A204.1 (cell line): ENCODE measurements at regions not wholly inside any gene's neighbourhood (a gene's known extent, or its start where the extent isn't known, plus 50 kb on each side); places are given as distances from the start of the nearest gene placed in this dataset.

ENCODE experiments used
- FAIRE-seq: peaks from 2 replicates; lab custom pipeline; 2012; peaks lifted over from hg19 to GRCh38; lab: Jason Lieb, UNC

DNA sequence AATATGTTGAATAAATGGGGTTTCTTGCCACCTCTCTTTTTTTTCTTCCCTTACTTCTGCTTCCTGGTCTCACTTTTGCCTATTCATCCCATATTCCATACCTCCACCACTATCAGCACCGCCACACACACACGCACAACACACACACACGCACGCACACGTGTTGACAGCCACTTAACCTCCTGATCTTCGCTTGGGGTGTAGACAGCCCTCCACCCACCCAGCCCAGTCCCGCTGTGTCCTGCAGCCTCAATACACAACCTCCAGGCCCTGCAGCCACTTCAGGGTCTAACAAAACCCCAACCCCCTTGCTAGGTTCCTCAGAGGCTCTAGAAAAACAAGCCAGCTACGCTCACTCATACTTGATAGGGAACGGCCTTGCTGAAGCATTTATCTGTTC, 72.3 kb downstream of the LINC00237 start:
- FAIRE-seq: no peak

DNA sequence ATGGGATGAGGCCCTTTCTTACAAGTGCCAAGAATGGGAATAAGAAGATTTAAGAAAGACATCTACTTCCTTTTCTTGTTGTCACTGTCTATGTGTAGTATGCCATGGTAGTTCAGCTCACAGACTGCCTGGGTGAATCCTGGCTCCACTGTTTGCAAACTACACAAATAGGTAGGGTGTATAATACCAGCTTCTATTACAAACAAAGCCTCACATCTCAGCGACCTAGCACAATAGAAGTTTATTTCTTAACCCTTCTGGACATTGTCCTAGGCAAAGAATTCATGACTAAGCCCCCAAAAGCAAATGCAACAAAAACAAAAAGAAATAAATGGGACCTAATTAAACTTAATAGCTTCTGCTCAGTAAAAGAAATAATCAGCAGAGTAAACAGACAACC, 74.5 kb downstream of the LINC00237 start:
- FAIRE-seq: no peak

DNA sequence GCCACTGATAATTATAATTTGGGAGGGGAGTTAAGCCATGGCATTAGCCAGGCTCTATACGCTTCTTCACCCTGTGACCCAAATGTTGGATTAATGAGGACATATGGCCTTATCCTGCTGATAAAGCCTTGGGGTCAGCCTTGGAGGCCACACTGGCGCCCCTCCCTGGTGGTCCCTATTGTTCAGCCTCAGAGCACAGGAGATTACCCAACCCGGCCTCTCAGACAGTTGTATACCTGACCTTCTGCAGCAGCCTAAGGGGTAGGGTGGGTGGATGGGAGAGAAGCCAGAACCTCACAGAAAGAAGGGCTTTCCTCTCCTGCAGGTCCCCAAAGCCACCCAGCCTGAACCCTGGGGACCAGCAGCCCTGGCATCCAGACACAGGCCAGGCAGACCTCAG, 76.8 kb downstream of the LINC00237 start:
- FAIRE-seq: no peak

DNA sequence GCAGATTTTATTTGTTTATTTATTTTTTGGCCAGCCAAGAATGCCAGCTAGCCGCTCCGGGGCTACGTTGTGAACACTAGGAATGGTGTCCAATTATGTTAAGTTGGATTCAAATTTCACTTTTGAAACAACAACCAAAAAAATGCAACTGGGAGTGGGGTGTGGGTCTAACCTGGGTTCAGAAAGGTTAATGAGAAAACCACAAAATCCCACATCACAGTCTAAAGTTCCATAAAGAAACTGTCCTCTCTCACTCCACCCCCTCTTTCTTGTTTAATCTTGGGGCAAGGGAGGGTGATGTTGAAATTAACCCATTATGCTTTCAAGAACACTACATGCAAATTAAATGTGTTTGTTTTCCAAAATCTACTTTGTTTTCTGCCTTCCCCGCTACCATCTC, 77.2 kb downstream of the LINC00237 start:
- no peak for FAIRE-seq

DNA sequence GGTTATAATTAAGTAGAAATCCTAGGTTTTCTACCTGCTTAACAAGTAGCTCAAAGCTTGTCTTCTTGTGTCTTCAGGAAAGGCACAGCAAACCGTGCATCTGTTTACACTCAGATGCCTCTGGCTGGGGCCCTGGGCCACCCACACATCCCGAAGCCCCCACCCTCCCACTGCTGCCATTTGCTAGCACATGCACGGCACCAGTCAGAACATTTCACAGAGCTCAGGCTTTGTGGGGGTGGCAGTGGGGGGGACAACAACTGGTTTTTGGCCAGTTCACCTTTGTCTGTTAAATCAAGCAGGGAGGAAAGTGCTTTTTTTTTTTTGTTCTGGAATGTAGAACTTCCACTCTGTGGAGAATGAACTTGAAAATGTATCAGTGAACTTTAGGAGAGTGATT, 77.7 kb downstream of the LINC00237 start:
- FAIRE-seq: no peak

DNA sequence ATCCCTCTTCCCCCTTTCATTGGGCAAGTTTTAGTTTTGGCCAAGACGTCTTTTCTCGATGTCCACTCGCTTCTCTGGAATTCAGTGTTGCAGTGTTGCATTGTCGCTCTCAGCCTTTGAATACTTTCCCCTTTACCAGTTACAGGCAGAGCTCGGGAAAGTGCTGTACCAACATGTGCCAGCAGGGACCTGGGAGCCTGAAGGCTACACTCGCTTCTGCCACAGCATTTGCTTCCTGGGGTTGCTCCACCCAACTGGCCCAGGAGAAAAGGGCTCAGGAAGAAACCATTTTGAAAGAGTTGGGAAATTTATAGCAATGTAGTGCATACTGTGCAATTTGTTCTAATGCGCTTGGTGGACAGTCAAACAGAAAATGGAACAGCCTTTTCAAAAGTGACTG, 78.6 kb downstream of the LINC00237 start:
- no peak for FAIRE-seq

DNA sequence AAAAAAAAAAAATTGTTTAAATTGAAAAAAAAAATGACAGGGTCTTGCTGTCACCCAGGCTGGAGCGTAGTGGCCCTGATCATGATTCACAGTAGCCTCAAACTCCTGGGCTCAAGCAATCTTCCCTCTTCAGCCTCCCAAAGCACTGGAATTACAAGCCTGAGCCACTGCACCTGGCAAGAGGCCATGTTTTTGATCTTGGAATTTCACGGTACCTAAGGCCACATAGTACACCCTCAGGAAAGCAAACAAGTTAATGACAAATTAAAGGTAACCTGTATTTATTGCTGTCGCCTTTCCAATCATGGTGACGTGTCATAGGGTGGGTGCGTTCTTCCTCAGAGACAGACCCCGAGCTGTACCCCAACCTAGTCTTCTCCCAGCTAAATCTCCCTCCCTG, 79.2 kb downstream of the LINC00237 start:
- FAIRE-seq: no peak

DNA sequence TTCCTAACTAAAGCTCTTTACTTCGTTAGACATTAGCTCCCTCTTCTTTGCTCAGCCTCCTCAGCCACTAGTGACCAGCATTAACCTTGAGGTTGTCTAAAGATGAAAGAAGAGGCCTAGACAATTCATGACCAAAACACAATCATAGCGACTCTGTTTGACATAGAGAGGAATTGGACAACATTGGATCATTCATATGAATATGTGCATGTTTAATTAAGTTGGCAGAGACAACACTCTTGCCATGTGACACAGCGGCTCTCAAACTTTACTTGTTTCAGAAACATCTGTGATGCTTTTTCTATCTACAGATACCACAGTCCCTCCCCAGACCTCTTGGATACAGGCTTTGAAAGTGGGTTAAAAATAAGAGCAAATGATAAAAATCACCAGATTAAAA, 81.7 kb downstream of the LINC00237 start:
- no peak for FAIRE-seq

DNA sequence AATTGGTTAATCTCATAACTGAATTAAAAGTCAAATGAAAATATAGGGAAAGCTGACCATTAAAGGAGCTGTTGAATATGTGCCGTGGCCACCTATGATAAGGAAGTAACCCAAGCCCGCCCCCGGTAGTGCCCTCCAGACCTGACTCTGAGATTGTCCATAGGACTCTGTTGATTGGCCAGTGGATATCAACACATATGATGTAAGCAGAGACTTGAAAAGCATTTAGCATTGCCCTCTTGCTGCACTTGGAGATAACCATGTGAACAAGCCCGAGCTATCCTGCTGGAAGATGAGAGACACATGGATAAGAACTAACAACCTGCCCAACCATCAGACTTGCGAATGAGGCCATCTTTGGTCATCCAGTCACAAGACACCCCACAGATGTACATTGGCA, 83.2 kb downstream of the LINC00237 start:
- no peak for FAIRE-seq

DNA sequence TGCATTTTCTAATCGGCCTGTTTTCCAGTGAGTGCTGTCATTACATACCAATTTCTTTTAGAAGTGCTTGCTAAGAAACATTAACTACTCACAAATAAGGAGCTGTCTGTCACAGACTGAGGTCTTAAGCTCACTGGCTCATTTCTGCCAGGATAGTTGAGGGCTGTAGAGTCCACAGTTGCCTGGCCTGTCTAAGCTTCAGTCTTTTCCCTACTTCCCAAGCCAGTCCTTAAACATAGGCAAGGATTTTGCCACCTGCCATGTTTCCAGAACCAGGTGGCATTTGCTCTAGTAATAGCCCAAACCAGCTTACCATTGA, 84.7 kb downstream of the LINC00237 start:
- FAIRE-seq: no peak

DNA sequence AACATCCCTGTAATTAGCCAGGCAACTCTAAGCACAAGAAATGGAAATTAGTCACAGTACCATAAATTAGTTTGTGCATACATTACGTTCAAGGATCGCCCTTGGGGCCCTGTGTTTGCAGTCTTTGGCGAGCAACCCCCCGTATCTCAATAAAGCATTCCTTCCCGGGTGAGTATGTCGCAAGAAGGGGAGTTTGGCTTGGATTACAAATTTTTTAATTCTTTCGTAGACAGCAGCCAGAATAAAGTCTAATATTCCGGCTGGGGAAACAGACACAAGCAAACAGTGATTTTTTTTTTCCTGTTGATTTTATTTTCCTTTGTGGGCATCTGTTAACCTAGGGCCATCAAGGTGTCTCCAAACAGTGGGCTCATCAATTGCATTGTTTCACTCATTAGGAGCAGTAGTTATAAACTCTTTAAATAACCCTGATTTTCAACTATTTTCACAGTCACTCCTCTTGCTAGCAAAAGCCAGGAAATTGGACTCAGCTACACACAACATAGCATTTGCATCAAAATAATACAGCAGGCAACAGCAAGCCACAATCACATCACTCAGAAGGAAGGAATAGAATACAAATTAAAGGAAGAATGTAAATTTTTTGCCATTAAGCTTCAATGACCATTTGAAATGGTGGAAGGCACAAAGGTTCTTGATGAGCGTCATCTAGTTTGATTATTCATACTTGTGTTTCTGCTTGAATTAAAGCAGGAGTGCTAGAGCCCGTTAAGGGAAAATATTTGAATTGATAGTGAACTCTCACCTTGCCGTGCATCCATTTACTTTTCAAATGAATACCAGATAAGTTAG, 85.3 kb downstream of the LINC00237 start:
- no peak for FAIRE-seq

DNA sequence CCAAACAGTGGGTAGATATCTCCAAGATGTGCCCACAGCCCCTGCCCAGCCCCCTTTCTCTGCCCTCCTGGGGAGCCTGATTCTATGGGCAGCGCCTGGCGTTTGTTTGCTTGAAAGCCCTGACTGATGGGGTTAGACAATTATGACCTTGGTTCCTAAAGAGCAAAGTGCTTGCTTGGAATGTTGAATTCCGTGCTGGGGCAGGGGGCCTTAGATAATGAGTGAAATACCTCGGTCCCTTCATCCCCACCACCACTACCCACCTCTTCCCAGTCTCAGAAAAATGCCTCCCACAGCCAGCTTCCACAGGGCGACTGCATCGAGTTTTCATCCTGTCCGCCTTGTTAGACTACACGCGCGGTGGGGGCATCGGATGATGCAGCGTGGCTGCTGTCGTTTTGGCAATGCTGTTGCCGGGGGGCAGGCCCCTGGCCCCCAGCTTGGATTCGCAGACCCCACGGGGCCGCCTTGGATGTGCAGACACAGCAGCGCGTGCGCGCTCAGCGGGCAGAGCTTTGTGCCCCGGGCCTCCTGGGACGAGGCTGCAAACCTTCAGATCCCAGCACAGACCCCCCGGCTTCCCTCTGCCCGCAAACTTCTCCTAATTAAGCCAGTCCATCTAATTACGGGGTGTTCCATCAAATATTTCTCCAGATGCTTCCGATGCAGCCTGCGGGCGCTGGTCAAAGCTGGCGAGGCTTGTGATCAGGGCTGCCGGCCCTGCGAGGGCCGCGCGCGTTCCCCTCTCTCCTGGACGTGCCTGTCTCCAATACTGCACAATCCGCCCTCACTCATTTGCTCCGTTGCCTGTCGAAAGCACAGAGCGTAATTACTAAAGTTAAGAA, 86.1 kb downstream of the LINC00237 start:
- FAIRE-seq: no peak

DNA sequence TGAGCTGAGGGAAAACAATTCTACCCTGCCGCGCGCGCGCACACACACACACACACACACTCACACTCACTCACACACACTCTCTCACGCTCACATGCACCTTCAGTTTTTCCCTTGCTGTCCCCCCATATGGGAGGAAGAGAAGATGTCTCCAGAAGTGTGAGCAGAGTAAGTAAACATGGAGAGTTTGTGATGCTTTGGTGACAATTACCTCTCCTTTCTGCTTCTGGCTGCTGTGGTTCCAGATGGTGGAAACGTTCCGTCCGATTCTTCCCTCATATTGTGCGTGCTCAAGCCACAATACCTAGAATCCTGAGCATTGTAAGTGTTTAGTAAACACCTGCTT, 86.7 kb downstream of the LINC00237 start:
- FAIRE-seq: no peak

DNA sequence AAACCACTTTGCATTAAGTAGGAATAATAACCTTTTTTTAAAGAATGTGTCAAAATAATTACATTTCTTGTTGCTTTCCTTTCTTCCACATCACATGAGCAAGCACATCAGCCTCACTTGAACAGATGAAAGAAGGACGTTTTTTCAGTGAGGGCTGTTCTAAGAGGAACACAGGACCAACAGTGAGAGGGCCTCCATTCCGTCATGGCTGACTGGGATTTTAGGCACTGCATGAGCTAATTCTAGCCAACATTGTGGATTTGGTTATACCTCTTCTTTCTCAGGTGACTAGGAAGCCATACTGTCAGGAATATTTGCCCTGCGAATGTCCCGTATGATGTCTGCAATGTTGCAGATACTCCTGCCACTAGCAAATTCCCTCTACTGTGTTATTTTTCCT, 87.6 kb downstream of the LINC00237 start:
- no peak for FAIRE-seq

DNA sequence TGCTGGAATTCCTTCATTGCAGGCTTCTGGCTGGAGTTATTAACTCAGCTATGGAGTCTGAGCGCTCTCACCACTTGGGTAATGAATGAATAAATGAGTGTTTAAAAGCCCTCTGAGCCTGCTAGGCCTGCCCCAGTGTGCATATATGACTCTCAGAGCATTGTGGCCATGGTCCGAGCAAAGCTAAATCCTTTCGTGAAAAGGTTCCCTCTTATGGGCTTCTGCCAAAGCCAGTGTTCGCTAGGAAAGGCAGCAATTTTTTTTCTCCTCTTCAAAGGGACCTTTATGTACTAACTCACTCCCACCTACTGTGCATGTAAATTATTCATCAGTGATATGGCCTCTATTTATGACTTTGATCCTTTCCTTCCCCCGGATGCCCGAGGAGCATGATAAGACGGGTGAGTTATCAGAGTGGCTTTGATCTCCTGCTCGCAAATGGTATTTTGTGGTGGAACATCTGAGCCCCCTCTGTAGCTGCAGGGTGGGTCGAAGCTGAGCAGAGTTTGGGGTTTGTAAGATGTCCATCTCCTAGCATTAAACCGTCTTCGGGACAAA, 88.6 kb downstream of the LINC00237 start:
- FAIRE-seq: no peak

DNA sequence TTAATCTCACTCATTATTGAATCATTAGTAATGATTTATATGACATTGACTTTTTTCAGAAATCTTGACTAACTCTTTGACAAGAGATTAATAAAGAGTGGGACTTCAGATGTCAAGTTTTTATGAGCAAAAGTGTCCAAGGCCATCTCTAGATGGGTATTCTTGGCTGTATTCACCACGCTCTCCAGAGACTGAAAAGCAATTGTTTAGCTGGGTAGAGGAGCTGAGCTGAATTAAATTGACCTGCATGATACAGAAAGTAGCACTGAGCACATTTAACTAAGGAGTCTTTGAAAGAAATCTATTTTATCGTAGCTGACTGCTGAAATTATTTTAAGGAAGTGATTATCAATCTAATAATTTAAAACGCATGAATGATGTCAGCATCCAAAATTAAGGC, 89.4 kb downstream of the LINC00237 start:
- no peak for FAIRE-seq

DNA sequence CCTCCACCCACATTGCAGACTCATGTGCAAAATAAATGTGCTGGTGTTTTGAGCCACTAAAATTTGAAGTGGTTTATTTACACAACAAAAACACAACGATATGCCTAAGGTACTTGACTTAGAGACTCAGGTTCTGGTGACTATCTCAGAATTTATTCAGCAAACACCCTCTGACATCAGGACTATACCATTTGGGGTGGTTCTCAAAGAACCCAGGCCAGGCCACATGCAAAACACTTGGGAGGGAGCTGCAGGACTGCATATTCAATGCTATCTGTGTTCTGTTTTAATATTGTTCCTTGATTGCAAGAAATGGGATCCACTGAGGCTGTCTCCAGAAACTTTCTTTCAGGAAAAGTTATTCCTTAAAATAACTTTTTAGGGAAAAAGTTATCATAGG, 91.6 kb downstream of the LINC00237 start:
- no peak for FAIRE-seq

DNA sequence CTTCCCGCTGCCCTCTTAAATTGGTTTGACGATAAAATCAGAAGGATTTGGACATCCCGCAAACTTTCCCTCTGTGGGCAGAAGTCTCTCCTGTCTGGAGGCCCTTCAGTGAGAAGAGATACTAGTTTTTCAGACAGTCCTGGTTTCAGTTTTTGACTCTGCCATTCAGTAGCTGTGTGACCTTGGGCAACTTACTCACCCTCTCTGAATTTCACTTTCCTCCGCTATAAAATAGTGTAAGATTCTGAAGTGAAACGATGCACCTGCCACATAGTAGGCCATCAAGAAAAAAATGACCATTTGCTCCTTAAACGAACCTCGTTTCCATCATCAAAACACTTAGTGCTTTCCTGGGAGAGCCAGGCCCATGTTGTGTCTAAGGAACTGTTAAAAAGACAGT, 97.2 kb downstream of the LINC00237 start:
- no peak for FAIRE-seq

DNA sequence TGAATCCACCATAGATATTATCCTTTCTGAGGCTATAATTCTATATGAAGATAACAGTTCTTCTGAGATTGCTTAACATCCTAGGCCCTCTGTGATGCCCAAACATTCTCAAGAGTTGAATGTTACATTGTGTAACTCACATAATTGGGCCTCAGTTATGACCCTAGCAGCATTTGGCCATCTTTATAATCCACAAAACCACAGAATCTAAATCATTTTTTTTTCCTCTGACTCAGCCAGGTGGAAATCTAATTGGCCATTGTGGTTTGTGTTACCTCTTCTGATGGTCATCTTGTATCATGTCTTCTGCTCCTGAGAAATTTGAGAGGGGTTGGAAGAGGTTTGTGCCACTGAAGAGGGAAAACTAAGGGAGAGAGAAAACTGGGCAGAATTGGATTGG, 99.5 kb downstream of the LINC00237 start:
- FAIRE-seq: no peak

DNA sequence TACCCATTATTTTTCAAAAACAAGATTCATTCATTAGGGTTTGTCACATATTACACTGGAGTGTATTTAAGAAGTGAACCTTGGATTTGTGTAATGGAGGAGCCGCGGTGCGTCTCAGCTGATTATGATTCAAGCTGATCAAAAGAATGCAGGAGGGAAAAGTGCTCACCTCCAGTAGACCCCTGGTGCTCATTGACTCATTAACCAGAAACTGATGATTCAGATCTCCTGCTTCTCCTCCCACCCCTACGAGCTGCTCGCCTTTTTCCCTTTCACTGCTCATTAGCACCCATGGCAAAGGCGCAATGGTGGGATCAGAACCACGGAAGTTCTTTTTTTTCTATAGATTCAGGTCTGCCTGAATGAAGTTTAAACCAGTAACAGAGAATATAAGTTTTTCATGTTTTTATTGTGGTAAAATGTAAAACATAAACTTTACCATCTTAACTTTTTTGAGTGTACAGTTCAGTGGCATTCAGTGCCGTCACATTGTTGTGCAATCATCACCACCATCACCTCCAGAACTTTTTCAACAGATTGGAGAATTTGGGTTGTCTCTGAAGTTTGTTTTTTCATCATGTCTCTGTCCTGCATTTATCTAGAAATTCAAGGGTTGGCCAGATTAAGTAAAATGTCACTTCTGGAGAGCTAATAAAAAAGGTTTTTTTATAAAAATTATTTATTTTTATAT, 101.6 kb downstream of the LINC00237 start:
- FAIRE-seq: no peak

DNA sequence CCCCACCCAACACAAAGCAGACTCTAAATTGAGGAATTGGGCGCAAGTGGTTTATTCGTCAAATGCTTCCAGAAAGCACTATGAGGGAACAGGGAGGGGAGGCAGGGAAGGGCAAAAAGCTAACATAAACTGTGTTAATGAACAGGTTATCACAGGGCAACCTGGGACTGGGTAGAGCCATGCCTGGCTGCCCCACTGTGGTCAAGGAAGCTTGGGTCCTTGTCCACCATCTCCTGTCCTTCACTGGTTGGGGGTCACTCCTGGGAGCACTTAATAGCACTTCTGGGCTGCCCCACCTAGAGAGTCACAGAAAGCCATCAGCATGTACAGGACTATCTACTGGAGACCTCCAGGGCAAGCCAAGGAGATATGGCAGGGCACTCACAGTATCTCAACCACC, 102.3 kb downstream of the LINC00237 start:
- FAIRE-seq: no peak

DNA sequence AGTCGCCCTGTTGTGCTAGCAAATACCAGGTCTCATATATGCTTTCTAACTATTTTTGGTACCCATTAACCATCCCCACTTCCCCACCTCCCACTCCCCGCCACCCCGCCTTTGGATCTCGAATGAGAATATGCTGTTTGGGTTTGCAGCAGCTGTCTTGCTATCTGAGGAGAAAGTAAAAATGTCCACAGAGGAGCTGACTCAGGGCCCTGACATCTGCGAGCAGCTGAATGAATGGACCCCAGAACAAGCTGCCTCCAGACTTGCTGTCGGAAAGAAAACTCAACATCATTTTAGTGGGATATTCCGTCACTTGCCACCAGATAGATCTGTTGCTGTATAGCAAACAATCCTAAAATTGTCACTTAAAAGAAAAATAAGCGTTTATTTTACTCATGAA, 103.7 kb downstream of the LINC00237 start:
- FAIRE-seq: no peak

DNA sequence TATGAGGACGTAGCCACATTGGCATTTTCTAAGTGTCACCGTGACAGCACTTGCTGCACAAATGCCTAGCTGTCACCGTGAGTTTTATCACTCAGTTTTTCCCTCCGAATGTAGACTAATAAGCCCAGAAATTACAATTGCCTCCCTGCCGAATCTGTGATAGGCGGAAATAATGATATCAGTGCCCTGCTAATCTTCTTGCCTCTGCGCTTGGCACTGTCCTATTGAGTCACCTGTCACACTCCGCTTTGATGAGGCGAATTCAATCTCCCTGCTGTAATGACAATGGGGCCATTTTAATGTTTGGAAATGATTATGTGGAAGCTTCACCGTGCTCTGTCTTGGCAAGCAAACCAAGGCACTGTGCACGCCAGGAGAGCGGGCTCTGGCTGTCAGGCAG, 112.8 kb downstream of the LINC00237 start:
- FAIRE-seq: no peak
